Testis (tissue), 2 donors: ENCODE measurements at regions not wholly inside any gene's neighbourhood (a gene's known extent, or its start where the extent isn't known, plus 50 kb on each side); places are given as distances from the start of the nearest gene placed in this dataset.

Source experiments
- DNase-seq: peaks from one replicate; pipeline ENCODE4 v3.0.0-alpha.2; 2019
- H3K27ac ChIP-seq, 2 donors: fragments of 200-600 bp; sonication (generic); one replicate each; pipeline ENCODE4 v1.5.1; 2019
- H3K27me3 ChIP-seq: fragments of 200-600 bp; sonication (generic); one replicate; pipeline ENCODE4 v1.5.1; 2019
- H3K36me3 ChIP-seq: fragments of 200-600 bp; sonication (generic); one replicate; pipeline ENCODE4 v1.5.1; 2017; ENCODE audit warnings: low read depth; ENCODE audit errors: missing control alignments
- H3K4me1 ChIP-seq: fragments of 200-600 bp; sonication (generic); one replicate; pipeline ENCODE4 v1.5.1; 2019
- H3K4me3 ChIP-seq, 2 donors: fragments of 200-600 bp; sonication (generic); one replicate each; pipeline ENCODE4 v1.5.1; 2017 to 2019
- H3K9me3 ChIP-seq: fragments of 200-600 bp; sonication (generic); one replicate; pipeline ENCODE4 v1.5.1; 2017
- POLR2A ChIP-seq: fragments of 450-650 bp; IDR thresholded peaks from one replicate; pipeline ENCODE4 v1.6.1; 2017; ENCODE audit warnings: antibody characterized with exemption, mild to moderate bottlenecking, moderate library complexity
- WGBS, 2 donors: methylation state at CpG; one replicate each; pipeline ENCODE4 v1.1.5; 2018; 5-methylcytosine and 5-hydroxymethylcytosine counted together
- intact Hi-C: fragments of 100-400 bp; cut with DNase I; formaldehyde crosslinking; loops from one replicate; pipeline ENCODE4 v1.15.1; 2023; ENCODE audit warnings: low total_unique reads
- TF ChIP-seq, protein P1 (sequence below), 3 experiments: fragments of 450-650 bp in 2 of 3; fragments of 200-600 bp in 1 of 3; sonication (generic) in 1 of 3; IDR thresholded peaks; one replicate each; pipeline ENCODE4 v1.5.1; 2016 to 2019; ENCODE audit warnings: antibody characterized with exemption in 3 of 3, mild to moderate bottlenecking in 2 of 3, moderate library complexity in 1 of 3

DNA sequence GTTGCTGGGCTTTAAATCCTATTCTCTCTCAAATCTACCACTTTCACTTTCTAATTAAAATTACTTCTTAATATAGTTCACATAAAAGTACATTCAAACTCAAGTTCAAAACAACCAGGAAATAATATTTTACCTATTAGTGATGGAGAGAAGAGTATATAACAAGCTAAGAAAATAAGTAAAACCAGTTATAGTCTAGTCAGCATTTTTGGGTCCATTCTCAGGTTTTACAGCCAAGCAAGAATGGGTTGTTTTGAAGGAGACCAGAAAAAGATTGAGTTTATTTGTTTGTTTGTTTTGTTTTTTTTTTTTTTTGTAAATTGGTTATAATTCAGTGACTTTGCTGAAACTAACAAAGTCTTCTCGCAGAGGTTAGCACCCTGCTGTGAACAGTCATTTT is 106.3 kb upstream of the PTPRZ1 start:
- Histone ChIP-seq H3K27ac (no peak overlapping the region), H3K9me3 (no peaks in the 10 kb centered on the region), H3K27me3 (no peaks in the 10 kb centered on the region), H3K4me3 (no peak overlapping the region), H3K4me1 (no peaks in the 10 kb centered on the region), H3K36me3 (no peaks in the 10 kb centered on the region)
- intact Hi-C loops: no loop called here
- WGBS, 2 donors: 90 to 91% methylated on average over 1 of the region's 1 CpG
- TF ChIP-seq, protein P1, sequence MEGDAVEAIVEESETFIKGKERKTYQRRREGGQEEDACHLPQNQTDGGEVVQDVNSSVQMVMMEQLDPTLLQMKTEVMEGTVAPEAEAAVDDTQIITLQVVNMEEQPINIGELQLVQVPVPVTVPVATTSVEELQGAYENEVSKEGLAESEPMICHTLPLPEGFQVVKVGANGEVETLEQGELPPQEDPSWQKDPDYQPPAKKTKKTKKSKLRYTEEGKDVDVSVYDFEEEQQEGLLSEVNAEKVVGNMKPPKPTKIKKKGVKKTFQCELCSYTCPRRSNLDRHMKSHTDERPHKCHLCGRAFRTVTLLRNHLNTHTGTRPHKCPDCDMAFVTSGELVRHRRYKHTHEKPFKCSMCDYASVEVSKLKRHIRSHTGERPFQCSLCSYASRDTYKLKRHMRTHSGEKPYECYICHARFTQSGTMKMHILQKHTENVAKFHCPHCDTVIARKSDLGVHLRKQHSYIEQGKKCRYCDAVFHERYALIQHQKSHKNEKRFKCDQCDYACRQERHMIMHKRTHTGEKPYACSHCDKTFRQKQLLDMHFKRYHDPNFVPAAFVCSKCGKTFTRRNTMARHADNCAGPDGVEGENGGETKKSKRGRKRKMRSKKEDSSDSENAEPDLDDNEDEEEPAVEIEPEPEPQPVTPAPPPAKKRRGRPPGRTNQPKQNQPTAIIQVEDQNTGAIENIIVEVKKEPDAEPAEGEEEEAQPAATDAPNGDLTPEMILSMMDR (IDR thresholded peaks at IDR 0.05): no peak
- TF ChIP-seq POLR2A: no peak
- no peak for DNase-seq

DNA sequence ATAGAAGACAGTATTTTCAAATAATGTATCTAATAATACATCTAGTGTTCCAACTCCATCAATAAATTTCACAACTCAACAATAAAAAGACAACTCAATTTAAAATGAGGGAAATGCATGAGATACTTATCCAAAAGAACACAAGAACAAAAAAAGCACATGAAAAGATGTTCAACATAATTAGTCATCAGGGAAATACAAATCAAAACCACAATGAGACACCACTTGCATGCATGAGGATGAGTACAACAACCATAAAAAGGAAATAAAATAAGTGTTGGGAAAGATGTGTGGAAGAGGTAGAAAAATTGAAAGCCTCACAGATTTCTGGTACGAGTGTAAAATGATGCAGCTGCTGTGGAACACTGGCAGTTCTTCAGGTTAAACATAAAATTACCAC is 111.6 kb upstream of the PTPRZ1 start:
- TF ChIP-seq POLR2A: no peak
- TF ChIP-seq, protein P1 (IDR thresholded peaks at IDR 0.05): no peak
- no peak for DNase-seq
- Histone ChIP-seq H3K27ac (no peak overlapping the region), H3K27me3 (no peaks in the 10 kb centered on the region), H3K4me3 (no peak overlapping the region), H3K9me3 (no peaks in the 10 kb centered on the region), H3K4me1 (no peaks in the 10 kb centered on the region), H3K36me3 (no peaks in the 10 kb centered on the region)
- intact Hi-C loops: no loop called here
- 67 to 89% methylated on average over 1 of the region's 1 CpG for WGBS, 2 donors

DNA sequence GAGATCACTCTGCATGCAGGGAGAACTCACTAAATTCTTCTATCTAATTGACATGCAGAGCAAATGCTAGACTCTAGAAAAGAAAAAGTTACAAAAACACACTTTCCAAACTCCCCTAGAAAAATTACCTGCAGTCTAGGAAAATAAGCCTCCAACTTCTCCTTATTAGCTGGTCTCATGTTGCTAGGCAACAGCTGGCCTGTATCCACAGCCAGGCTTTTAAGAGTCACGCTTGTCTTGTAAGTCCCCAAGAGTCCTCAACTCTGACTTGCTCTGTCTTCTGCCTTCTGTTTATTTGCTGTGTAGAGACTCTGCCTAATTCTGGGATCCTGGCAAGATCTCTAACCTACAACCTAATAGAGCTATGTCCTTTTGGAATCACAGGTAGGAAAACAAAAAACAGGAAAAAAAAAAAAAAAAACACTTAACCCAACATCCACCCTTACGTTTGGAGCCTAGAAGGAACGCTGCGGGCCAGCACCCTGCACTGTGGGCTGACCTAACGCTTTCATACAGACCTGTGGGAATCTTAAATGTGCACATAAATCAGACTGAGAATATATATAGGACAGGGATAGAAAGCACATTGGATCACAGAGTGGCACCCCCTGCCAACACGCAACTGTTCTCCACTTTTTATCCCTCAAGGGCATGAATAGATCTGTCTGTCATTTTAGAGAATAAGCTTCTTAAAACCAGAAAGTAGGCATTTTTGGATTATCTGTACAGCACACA is 117.0 kb upstream of the PTPRZ1 start:
- intact Hi-C loops: no loop called here
- WGBS, 2 donors: 84 to 86% methylated on average over 6 of the region's 6 CpGs
- H3K36me3 ChIP-seq: no peaks in the 10 kb centered on the region

DNA sequence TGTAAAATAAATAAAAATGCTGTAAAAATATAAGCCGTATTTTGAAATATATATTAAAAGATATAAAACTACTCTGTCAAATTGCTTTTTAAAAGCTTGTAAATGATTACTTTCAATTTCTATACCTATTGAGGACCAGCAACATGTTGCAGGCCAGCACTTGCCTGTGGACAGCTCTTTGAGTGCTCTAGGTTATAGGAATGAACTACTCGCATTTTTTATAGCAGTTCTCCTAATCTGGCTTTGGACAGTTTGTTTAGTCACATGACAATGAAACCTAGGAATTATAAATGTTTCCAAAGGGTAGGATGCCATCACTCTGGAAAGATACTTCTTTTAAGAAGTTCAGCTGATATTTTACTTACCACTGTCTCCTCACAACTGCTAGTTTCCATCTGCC is 117.7 kb upstream of the PTPRZ1 start:
- no peak for DNase-seq
- Histone ChIP-seq H3K27me3 (no peaks in the 10 kb centered on the region), H3K27ac (no peak overlapping the region), H3K9me3 (no peaks in the 10 kb centered on the region), H3K36me3 (no peaks in the 10 kb centered on the region), H3K4me1 (no peaks in the 10 kb centered on the region), H3K4me3 (no peak overlapping the region)
- no peak for TF ChIP-seq POLR2A
- TF ChIP-seq, protein P1 (IDR thresholded peaks at IDR 0.05): no peak
- WGBS, 2 donors: 65 to 79% methylated on average over 2 of the region's 2 CpGs
- intact Hi-C loops: no loop called here

More for the DNA sequence above, 117.0 kb upstream of the PTPRZ1 start:
- H3K27ac ChIP-seq: no peak overlapping the region
- DNase-seq: no peak
- no peak for TF ChIP-seq POLR2A
- TF ChIP-seq, protein P1 (IDR thresholded peaks at IDR 0.05): no peak
- no peaks in the 10 kb centered on the region for H3K9me3 ChIP-seq
- H3K27me3 ChIP-seq: no peaks in the 10 kb centered on the region
- H3K4me1 ChIP-seq: no peaks in the 10 kb centered on the region
- no peak overlapping the region for H3K4me3 ChIP-seq

DNA sequence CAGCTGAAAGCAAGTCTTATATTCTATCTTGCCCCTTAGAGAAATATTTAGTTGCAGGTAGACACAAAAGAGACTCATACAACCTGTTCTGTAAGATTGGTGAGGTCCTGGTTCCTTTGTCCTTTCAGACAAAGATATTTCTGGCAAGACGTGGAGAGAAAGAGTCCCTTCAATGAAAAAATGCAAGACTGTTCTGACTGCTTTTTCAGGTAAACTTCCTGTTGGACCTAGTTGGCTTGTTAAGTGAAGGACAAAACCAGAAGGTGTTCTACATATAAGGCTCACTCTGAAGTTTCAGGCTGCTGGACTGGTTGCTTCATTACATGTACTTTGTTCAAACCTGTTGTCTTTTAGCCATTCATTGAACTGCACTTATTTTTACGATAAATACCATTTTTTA is 119.0 kb upstream of the PTPRZ1 start:
- no peak overlapping the region for H3K27ac ChIP-seq
- H3K9me3 ChIP-seq: no peaks in the 10 kb centered on the region
- H3K4me3 ChIP-seq: no peak overlapping the region
- TF ChIP-seq POLR2A: no peak
- TF ChIP-seq, protein P1 (IDR thresholded peaks at IDR 0.05): no peak
- H3K36me3 ChIP-seq: no peaks in the 10 kb centered on the region
- no peaks in the 10 kb centered on the region for H3K4me1 ChIP-seq
- WGBS, 2 donors: 92 to 93% methylated on average over 2 of the region's 2 CpGs
- intact Hi-C loops: no loop called here
- no peaks in the 10 kb centered on the region for H3K27me3 ChIP-seq
- no peak for DNase-seq
